ENCODE measurements at regions not wholly inside any gene's neighbourhood (a gene's known extent, or its start where the extent isn't known, plus 50 kb on each side); places are given as distances from the start of the nearest gene placed in this dataset.

DNA sequence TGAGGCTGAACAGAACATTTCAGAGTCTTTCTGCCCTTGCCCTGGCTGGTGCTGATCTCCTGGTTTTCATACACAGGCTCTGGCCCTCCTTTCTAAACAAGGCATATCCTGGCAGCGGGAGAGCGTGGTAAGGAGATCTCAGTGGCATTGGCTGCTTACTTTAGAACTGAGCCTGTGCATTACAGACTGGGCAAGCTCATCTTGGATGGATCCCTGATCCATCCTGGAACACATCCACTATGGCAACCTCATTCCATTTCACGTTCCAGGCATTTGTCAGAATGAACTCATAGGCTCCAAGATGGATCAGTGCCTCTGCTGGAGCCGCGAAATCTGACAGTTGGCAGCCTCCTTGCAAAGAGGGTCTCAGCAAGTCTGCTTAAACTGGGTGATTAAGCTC, 224.5 kb upstream of the PELI2 start:
- TF ChIP-seq, protein P1, sequence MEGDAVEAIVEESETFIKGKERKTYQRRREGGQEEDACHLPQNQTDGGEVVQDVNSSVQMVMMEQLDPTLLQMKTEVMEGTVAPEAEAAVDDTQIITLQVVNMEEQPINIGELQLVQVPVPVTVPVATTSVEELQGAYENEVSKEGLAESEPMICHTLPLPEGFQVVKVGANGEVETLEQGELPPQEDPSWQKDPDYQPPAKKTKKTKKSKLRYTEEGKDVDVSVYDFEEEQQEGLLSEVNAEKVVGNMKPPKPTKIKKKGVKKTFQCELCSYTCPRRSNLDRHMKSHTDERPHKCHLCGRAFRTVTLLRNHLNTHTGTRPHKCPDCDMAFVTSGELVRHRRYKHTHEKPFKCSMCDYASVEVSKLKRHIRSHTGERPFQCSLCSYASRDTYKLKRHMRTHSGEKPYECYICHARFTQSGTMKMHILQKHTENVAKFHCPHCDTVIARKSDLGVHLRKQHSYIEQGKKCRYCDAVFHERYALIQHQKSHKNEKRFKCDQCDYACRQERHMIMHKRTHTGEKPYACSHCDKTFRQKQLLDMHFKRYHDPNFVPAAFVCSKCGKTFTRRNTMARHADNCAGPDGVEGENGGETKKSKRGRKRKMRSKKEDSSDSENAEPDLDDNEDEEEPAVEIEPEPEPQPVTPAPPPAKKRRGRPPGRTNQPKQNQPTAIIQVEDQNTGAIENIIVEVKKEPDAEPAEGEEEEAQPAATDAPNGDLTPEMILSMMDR (conservative IDR thresholded peaks at IDR 0.05 in 1 of 2, IDR thresholded peaks at IDR 0.05 in 1 of 2; ENCODE audit: low read depth in 1 of 2, low read length in 2 of 2), result no peak
- no peak for TF ChIP-seq EZH2 (IDR thresholded peaks at IDR 0.05; ENCODE audit: low read length, missing control alignments)
